Stimulated activated CD4-positive, alpha-beta T cell treated with anti-CD3 and anti-CD28 coated beads, Interleukin-12 subunit alpha, Interleukin-12 subunit beta, amount 100 ng/mL, for 24 hours (primary cell): ENCODE measurements at regions not wholly inside any gene's neighbourhood (a gene's known extent, or its start where the extent isn't known, plus 50 kb on each side); places are given as distances from the start of the nearest gene placed in this dataset.

Experiments
- DNase-seq, 2 experiments: peaks; one replicate each; pipeline ENCODE4 v3.0.0-alpha.2; 2020; ENCODE audit warnings: low read depth in 2 of 2

DNA sequence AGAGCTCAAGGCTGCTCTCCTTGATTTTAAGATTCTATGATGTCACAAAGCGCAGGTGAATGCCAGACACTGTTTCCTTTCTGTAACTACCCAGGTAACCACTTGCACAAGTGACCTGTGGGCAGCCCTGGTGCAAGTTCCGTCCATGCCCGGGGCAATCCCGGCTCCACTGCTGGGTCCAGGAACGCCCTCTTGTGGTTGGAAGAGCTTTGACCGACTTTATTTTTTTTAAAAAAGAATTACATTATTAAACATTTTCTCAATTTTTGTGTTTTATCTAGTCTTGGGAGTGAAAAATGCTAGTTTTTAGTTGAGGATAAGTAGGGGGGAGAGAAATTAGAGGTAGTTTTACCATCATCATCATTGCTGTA, 695.2 kb downstream of the QKI start:
- no peak for DNase-seq

DNA sequence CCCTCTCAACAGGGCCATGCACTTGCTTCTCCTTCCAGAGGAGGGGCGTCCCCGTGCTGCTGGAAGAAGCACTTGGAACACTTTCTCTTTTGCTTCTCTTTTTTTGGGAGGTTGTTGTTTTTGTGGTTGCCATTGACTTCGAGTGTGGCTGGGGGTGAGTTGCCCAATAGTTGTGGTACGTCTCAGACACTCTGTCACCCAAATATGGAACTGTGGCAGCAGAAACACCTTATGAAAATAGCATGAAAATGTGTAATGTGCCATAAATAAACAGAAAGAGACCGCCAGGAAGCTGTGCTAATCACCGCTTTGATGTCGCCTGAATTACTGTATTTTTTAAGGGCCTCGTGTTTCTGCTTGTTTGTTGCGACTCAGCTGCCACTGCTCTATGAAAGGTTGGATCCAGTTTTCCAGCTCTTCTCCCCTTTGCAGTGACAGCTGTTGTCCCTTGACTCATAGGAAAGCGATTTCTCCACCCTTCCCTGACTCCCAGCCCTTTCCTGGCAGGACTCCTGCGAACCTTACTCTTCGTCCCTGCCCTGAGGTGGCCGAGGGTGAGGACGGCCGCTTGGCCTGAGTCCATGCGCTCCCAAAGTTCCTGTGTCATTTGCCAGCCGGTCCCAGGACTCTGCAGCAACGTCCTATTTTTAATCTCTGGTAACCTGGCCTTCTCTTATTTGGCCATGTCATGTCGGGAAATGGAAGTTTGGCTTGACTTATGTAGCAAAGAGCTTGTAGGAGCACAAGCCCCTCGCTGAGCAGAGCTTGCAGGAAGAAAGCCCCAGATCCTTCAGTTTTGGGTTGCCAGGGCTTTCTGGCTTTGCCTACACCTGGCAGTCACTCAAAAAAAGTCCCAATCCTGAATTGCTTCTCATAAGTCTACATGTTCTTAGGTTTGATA, 694.6 kb downstream of the QKI start:
- no peak for DNase-seq

DNA sequence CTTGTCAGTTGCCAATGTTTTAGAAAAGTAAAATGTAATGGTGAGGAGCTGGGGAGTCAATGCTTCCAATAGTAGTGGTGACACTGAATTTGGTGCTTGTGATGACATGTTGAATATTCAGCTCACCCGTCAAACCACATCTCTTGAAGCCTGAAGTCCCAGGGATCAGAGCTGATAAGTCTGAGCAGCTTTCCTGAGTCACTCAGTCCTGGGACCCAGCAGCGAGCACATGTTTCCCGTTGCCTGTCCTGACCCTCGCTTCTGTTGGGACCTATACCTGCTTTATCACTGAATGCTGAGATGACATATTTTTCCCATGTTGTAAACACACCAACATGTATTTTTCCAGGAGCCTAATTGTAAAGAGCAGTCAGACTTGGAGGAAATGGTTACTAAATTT, 693.6 kb downstream of the QKI start:
- DNase-seq = no peak

DNA sequence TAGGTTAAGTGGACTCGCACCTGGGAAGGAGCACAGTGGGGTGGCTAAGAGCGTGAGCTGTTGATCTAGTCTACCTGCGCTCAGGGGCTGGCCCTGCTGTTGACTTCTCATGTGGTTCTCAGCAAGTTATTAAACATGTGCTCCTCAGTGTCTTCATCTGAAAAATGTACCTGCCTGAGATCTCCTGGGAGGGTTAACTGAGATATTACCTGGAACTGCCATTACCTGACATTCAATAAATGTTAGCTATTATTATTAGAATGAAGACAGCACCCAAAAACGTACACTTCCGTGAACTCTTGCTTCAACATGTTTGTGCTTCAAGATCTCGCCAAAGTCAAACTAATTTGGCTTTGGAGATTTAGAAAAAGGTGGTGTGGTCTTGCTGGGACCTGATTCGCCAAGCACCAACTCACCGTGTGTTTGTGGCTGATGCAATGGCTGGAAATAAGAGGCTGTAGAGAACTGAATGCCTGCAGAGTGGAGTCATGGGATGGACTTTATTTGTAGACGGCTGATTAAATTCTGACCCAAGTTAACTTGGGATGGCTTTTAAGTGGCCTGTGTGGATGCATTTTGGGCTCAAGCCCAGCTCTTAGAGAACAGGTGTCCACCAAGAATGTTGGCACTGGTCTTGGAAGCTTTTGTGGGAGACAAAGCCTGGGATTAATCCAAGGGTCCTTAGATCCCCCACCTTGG, 692.9 kb downstream of the QKI start:
- no peak for DNase-seq

DNA sequence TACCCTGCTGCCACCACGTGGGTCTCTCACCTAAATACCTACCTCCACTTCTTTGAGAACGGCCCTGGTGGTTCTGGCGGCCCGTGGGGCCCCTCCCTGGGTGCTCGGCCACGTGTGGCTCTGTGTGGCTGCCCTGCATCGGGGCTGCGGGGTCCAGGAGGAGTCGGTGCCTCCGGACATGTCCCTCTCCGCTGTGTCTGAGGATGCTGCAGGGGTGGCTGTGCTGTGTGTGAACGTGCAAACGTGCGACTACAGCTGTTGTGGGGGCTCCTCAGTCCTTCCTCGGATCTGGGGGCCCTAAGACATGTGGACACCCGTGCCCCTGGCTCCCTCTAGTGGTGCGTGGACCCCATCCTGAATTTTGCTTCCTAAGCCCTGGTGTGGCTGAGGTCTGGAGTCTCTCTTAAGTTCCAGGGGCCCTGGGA, 691.8 kb downstream of the QKI start:
- DNase-seq = no peak

DNA sequence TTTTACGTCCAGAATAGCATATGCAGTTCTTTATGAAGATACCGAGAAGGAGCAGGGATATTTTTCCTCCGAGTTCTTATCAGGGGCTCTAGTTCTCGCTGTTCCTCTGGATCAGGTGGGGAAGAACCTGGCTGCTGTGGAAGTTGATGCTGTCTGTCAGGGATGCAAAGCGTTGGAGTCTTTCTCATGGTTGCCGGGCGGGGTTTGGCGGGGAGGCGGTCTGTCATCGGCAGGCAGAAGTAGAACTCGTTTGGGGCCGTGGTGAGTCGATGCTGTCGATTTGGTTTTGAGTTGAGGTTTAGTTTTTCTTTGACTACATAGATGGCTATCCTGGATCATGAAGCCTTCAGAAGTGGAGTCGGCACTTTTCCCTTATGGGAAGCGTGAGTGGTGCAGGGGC, 691.2 kb downstream of the QKI start:
- DNase-seq = no peak

DNA sequence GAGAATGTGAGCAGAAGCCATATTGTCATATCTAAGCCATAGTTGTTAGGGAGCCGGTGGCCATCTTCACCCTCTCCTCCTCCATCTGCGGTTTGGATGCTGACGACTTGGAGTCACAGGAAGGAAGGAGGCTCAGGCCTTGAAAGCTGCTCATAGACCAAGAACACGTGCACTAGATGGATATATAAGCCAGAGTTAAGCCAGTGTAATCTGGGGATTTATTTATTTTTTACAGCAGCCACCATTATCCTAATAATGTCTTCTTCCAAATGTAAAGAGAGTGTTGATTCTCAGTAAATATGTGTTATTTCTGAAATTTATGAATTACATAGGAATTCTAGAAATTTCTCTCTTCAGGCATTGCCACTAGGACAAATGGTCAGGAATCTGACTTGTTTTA, 689.9 kb downstream of the QKI start:
- no peak for DNase-seq

DNA sequence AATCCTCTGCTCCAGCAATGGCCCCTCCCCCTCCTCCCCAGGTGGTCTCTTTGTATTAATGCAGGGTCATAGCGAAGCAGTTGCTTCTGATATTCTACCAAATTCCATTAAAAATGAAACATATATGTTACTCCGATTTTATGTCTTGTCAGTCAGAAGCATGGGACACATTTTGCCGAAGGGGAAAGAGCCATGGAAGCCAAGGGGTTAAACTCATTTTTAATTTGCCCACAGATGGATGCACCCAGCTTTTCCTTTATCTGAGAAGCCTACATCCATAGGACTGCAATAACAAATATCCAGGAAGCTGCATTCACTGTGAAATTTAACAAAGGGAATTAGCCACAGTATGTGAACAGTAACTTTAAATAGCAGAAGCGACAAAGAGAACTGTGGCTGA, 688.2 kb downstream of the QKI start:
- no peak for DNase-seq

DNA sequence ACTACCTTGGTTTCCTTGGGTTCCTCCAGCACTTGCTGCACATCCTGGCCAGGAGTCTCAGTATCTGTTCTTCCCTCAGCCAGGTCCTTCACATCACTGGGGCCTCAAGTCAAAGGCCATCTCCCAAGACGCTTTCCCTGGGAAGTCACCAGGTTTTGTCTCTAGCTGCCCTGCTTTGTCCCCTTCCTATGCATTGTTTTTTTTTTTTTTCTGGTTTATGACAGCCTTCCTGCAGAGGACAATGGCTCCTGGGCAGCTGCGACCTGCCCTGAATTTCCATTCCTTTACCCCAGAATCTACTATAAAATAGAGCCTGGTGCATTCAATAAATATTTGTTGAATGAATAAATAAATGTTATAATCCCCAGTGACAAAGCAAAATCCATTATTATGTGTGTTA, 687.3 kb downstream of the QKI start:
- no peak for DNase-seq

DNA sequence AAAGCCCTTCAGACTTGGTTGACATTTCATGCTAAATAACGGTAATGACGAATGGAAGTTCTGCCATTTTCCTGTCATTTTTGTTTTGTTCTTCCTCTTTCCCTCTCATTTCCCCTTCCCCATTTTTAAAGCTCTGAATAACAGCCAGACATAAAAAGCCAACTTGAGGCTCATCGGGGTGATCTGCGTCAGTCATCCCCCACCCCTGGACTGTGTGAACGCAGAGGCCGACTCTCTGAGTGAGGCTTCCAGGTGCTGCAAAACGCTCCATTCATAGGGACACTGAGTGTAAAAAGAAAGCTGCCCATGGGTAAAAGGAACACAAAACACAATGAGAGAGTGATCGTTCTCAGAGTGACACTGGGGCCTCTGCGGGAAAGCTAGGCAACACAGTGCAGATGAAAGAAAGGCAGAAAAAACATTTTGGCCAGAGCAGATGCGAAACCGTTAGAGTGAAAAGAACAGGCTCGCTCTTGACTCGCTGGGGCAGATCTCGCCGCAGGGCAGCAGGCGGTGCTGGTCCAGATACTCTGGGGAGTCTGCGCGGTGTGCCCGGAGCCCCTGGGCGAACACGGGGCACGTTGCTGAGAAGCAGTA, 684.8 kb downstream of the QKI start:
- no peak for DNase-seq

DNA sequence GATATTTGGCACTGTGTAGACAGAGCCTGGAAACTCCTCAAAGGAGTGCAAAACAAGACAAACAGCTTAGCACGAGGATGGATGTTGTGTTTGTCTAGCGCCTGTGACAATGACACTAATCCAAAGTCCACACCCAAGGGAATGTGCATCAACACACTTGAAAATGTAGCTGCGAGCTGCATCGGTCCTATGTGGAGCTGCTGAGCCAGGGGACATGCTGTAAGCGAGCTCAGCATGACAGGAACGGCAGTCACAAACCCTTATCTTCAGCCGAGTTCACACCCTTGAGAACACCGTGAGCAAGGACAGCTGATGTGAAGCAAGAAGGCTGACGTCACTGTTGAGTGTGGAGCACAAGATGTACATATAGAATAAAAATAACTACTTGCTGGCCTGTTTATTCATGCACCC, 684.3 kb downstream of the QKI start:
- no peak for DNase-seq

DNA sequence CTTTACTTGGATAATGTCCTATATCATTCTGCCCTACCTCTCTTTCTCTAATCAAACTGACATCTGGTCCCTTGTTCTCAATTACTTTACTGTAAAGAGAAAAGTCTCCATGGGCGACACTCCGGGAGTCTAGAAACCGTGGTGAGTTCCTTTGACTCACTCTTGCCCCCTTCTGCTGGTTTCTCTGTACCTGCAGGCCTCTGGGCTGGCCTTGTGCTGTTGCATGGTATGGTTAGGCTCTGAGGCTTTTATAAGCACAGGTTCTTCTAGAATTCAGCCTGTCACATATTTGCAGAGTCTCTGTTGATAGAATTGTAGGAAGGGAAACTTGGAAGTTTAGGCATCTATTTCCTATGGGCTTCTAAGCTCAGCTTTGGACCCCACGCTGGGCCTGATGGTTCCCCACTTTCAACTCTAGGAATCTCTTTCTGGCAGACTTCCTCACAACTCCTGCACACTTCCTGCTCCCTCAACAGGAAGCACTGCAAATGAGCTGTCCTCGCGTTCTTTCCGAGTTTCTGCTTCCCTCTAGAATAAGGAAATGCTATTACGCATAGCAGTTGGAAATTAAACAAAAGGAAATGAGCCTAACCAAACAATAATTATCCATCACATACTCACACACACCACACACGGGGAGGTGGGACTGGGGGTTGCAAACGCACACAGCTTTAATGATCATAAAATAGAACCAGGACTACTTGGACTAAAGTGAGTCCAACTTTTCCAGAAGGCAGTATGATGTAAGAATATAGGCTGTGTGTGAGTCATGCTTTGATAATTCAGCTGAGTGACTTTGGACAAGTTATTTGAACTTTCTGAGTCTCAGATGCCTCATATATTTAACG, 683.3 kb downstream of the QKI start:
- no peak for DNase-seq

DNA sequence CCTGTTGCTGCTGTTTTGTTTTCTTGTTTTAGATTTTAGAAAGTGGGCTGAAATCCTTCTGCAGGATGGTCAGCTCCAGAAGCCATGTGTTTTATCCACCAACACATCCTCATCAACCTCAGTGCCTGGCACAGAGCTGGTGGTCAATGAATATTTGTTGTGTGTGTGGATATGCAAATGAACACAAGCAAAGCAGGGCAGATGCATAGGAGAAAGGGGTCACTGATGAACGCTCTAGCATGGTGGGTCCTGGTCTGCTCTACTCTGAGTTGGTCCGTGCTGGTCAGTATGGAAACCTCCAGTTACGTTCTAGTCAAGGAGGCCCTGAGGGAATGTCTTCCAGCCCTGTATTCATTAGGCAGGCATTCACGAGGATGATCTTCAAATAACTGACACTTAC, 682.5 kb downstream of the QKI start:
- no peak for DNase-seq

DNA sequence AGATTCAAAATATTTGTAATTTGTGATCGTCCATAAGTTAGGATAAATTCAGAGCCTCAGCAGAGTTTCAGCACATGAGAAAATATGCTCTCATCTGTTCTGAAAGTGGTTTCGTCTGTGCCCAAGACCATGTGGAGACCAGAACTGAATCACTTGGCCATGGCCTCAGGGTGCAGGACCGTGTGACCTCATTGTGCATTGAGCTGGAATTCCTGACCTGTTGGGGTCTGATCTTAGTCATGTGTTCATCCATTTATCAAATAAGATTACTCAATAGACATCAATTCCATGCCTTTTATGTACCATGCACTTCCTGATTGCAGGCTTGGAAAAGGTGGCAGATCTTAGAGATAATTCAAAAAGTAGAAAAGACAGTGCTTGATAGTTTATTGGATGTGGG, 680.5 kb downstream of the QKI start:
- DNase-seq = no peak

DNA sequence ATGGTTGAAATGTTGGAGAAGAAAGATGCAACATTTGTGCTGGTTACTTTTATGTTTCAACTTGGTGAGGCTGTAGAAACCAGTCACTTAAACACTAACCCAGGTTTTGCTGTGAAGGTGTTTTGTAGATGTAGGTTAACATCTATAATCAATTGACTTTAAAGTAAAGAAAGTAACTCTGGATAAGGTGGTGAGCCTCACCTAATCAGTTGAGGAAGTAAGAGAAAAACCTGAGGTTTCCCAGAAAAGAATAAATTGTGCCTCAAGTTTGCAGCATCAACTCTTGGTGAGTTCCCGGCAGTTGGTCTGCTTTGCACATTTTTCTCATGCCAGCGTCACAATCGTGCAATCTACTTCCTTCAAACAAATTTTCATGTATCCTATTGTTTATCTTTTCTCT, 673.4 kb downstream of the QKI start:
- DNase-seq = no peak

DNA sequence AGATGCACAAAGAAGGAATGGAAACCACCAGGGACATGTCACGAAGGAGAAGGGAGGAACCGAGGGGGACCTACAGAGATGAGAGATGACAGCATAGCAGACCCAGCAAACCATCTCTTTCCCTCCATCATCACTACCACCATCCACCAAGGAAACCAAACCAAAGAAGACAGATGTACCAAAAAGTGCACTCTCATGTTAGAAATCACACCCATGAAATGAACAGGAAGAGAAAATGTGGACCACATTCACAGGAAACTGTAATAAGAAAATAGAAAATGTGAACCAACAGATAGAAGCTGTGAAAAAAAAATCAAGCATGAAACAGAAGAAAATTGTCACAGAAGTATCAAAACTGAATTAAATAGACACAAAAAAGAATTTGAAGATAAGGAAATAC, 672.7 kb downstream of the QKI start:
- DNase-seq = no peak

DNA sequence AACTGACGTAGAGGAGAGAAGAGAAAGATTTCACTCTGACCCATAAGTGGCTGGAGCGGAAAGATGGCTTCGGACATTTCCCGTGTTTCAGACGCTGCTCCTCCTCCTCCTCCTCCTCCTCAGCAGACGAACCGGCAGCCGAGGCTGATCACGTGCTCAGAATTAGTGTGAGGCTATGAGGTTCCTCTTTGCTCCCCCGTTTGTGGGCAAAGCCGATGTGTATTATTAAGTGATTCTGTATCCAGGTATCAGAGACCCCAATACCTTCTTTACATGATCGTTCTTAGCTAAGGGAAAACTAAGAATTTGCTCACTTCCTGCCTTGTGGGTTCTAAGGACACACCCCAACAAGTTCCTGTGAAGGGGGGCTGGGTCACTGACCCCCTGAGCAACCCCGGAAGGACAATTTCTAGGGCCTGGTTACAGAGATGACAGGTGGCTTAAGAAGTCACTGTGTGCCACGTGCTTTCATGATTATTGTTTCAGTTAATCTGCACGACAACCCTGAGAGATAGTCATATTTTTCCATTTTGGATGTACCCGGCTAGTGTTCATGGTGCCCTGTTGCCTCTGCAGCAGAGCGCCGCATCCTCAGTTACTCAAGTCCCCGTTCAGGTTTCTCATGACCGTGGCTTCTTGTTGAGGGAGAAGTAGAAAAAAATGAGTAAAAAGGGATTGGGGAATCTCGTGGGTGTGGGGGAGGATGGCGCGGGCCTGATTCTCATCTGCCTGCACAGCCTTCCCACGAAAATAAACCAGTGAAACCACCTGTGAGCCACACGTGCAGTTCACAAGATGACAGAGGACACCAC, 671.8 kb downstream of the QKI start:
- no peak for DNase-seq

DNA sequence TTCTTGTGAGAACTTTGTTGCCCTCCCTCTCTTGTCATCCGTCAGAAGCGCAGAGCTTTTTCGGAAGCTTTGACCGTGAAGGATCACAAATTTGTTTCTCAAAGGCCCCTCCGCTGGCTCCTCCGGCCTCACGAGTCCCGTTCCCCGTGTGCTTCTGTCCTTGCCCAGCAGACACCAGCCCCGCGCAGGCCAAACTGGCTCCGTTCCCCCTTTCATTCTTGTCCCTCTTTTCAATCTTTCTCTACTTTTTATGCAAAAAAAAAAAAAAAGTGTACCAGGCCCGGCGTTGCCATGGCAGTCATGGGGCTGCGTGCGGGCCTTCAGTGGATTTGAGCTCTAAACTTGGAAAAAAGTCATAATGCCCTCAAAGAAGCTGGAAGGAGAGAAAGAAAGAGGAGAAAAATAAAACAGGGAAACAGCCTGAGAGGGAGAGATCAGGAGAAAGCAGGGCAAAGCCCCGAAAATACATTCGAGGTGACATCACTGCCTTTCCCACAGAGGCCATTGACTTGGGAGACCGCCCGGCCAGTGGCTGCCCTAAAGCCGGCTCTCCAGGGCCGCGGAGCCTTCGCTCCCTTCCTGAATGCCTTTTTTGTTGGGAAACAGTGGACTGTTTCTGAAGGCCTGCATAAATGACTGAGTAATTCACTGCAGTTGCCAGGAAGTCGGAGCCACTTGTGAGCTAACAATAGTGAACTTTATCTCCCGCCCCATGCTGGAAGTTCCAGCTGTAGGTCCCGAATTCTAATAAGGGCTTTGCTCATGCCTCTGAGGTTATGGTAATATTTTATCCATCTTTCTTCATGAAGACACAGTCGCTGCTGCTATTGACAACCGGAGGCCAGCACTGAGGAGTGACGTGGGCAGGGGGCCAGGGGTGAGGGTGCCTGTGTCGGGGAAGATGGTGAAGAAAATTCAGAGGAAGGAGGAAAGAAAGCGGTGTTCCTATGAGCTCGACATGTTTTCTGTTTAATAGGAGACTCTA, 670.9 kb downstream of the QKI start:
- no peak for DNase-seq

DNA sequence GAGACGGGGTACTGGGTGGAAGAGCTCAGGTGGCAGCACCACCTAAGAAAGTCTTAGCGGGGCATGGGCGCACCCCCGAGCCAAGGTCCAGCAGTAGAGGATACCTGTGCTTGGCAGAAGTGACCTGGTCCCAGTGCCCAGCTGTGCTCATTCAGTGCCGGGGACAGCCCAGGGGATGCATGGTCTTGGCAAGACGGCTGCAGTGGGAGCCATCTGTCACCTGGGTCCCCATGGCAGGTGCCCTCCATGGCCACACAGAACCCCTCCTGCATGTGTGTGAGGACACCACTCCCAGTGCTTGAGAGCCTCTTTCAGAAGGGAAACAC, 664.7 kb downstream of the QKI start:
- DNase-seq = no peak
